ENCODE measurements at regions not wholly inside any gene's neighbourhood (a gene's known extent, or its start where the extent isn't known, plus 50 kb on each side); places are given as distances from the start of the nearest gene placed in this dataset.

GRCh38 chr5:61612431-61612830, 280.4 kb downstream of the ZSWIM6 start:
- Histone ChIP-seq H3K27ac (ENCODE audit: low read depth, low read length) (no peak overlapping the region), H3K36me3 (ENCODE audit: control insufficient read depth, insufficient read depth, low read length) (no peaks in the 10 kb centered on the region), H3K27me3 (ENCODE audit: control insufficient read depth, insufficient read depth, low read length) (no peaks in the 10 kb centered on the region), H3K4me3 (ENCODE audit: low read depth, low read length) (no peak overlapping the region), H3K9ac (ENCODE audit: low read depth, low read length) (no peak overlapping the region), H3K4me1 (ENCODE audit: control insufficient read depth, insufficient read depth, low read length) (peaks cover 9% of the 10 kb centered on the region), H3K9me3 (ENCODE audit: control insufficient read depth, insufficient read depth, low read length) (no peaks in the 10 kb centered on the region)

- Histone ChIP-seq H3K27me3 (ENCODE audit: control insufficient read depth, insufficient read depth, low read length) (no peaks in the 10 kb centered on the region), H3K36me3 (ENCODE audit: control insufficient read depth, insufficient read depth, low read length) (no peaks in the 10 kb centered on the region), H3K27ac (ENCODE audit: low read depth, low read length) (no peak overlapping the region), H3K4me3 (ENCODE audit: low read depth, low read length) (no peak overlapping the region), H3K4me1 (ENCODE audit: control insufficient read depth, insufficient read depth, low read length) (peaks cover 9% of the 10 kb centered on the region; the same call in 1 of the 2 replicates), H3K9me3 (ENCODE audit: control insufficient read depth, insufficient read depth, low read length) (no peaks in the 10 kb centered on the region), H3K9ac (ENCODE audit: low read depth, low read length) (no peak overlapping the region)
These were observed 281.6 kb downstream of the ZSWIM6 start for GRCh38 chr5:61613679-61614078.

- Histone ChIP-seq H3K27ac (ENCODE audit: low read depth, low read length) (no peak overlapping the region), H3K4me1 (ENCODE audit: control insufficient read depth, insufficient read depth, low read length) (peaks cover 9% of the 10 kb centered on the region; the same call in 1 of the 2 replicates), H3K36me3 (ENCODE audit: control insufficient read depth, insufficient read depth, low read length) (no peaks in the 10 kb centered on the region), H3K9ac (ENCODE audit: low read depth, low read length) (no peak overlapping the region), H3K9me3 (ENCODE audit: control insufficient read depth, insufficient read depth, low read length) (no peaks in the 10 kb centered on the region), H3K4me3 (ENCODE audit: low read depth, low read length) (no peak overlapping the region), H3K27me3 (ENCODE audit: control insufficient read depth, insufficient read depth, low read length) (no peaks in the 10 kb centered on the region)
These were observed 282.5 kb downstream of the ZSWIM6 start for GRCh38 chr5:61614606-61615005.

- H3K27me3 ChIP-seq (ENCODE audit: control insufficient read depth, insufficient read depth, low read length), result no peaks in the 10 kb centered on the region
- H3K9me3 ChIP-seq (ENCODE audit: control insufficient read depth, insufficient read depth, low read length), result no peaks in the 10 kb centered on the region
- H3K4me1 ChIP-seq (ENCODE audit: control insufficient read depth, insufficient read depth, low read length), result no peaks in the 10 kb centered on the region
- H3K9ac ChIP-seq (ENCODE audit: low read depth, low read length), result no peak overlapping the region
- H3K36me3 ChIP-seq (ENCODE audit: control insufficient read depth, insufficient read depth, low read length), result no peaks in the 10 kb centered on the region
- no peak overlapping the region for H3K4me3 ChIP-seq (ENCODE audit: low read depth, low read length)
- H3K27ac ChIP-seq (ENCODE audit: low read depth, low read length), result no peak overlapping the region
These were observed 285.0 kb downstream of the ZSWIM6 start for GRCh38 chr5:61617039-61617438.

- no peak overlapping the region for H3K27ac ChIP-seq (ENCODE audit: low read depth, low read length)
- no peaks in the 10 kb centered on the region for H3K36me3 ChIP-seq (ENCODE audit: control insufficient read depth, insufficient read depth, low read length)
These were observed 286.0 kb downstream of the ZSWIM6 start for GRCh38 chr5:61617995-61618525.

GRCh38 chr5:61618577-61618976, 286.5 kb downstream of the ZSWIM6 start:
- Histone ChIP-seq H3K4me3 (ENCODE audit: low read depth, low read length) (no peak overlapping the region), H3K27ac (ENCODE audit: low read depth, low read length) (no peak overlapping the region), H3K4me1 (ENCODE audit: control insufficient read depth, insufficient read depth, low read length) (0 out of 2 replicates have a peak, but pooled peaks cover 3% of the 10 kb centered on the region), H3K36me3 (ENCODE audit: control insufficient read depth, insufficient read depth, low read length) (no peaks in the 10 kb centered on the region), H3K9ac (ENCODE audit: low read depth, low read length) (no peak overlapping the region), H3K27me3 (ENCODE audit: control insufficient read depth, insufficient read depth, low read length) (no peaks in the 10 kb centered on the region), H3K9me3 (ENCODE audit: control insufficient read depth, insufficient read depth, low read length) (no peaks in the 10 kb centered on the region)

More at GRCh38 chr5:61617995-61618525, 286.0 kb downstream of the ZSWIM6 start:
- Histone ChIP-seq H3K9ac (ENCODE audit: low read depth, low read length) (no peak overlapping the region), H3K4me1 (ENCODE audit: control insufficient read depth, insufficient read depth, low read length) (no peaks in the 10 kb centered on the region), H3K4me3 (ENCODE audit: low read depth, low read length) (no peak overlapping the region), H3K9me3 (ENCODE audit: control insufficient read depth, insufficient read depth, low read length) (no peaks in the 10 kb centered on the region), H3K27me3 (ENCODE audit: control insufficient read depth, insufficient read depth, low read length) (no peaks in the 10 kb centered on the region)

- Histone ChIP-seq H3K9me3 (ENCODE audit: control insufficient read depth, insufficient read depth, low read length) (no peaks in the 10 kb centered on the region), H3K4me3 (ENCODE audit: low read depth, low read length) (no peak overlapping the region), H3K27me3 (ENCODE audit: control insufficient read depth, insufficient read depth, low read length) (no peaks in the 10 kb centered on the region), H3K9ac (ENCODE audit: low read depth, low read length) (no peak overlapping the region), H3K36me3 (ENCODE audit: control insufficient read depth, insufficient read depth, low read length) (no peaks in the 10 kb centered on the region), H3K27ac (ENCODE audit: low read depth, low read length) (no peak overlapping the region), H3K4me1 (ENCODE audit: control insufficient read depth, insufficient read depth, low read length) (0 out of 2 replicates have a peak, but pooled peaks cover 3% of the 10 kb centered on the region)
These were observed 287.2 kb downstream of the ZSWIM6 start for GRCh38 chr5:61619289-61619688.

GRCh38 chr5:61619777-61620518, 287.9 kb downstream of the ZSWIM6 start:
- Histone ChIP-seq H3K4me3 (ENCODE audit: low read depth, low read length) (no peak overlapping the region), H3K4me1 (ENCODE audit: control insufficient read depth, insufficient read depth, low read length) (peaks cover 8% of the 10 kb centered on the region), H3K36me3 (ENCODE audit: control insufficient read depth, insufficient read depth, low read length) (no peaks in the 10 kb centered on the region), H3K27me3 (ENCODE audit: control insufficient read depth, insufficient read depth, low read length) (no peaks in the 10 kb centered on the region), H3K27ac (ENCODE audit: low read depth, low read length) (no peak overlapping the region), H3K9me3 (ENCODE audit: control insufficient read depth, insufficient read depth, low read length) (no peaks in the 10 kb centered on the region), H3K9ac (ENCODE audit: low read depth, low read length) (no peak overlapping the region)

GRCh38 chr5:61620699-61621182, 288.7 kb downstream of the ZSWIM6 start:
- no peaks in the 10 kb centered on the region for H3K9me3 ChIP-seq (ENCODE audit: control insufficient read depth, insufficient read depth, low read length)
- H3K4me1 ChIP-seq (ENCODE audit: control insufficient read depth, insufficient read depth, low read length), result peaks cover 14% of the 10 kb centered on the region
- H3K36me3 ChIP-seq (ENCODE audit: control insufficient read depth, insufficient read depth, low read length), result no peaks in the 10 kb centered on the region
- no peak overlapping the region for H3K9ac ChIP-seq (ENCODE audit: low read depth, low read length)
- no peak overlapping the region for H3K4me3 ChIP-seq (ENCODE audit: low read depth, low read length)
- H3K27ac ChIP-seq (ENCODE audit: low read depth, low read length), result no peak overlapping the region
- H3K27me3 ChIP-seq (ENCODE audit: control insufficient read depth, insufficient read depth, low read length), result no peaks in the 10 kb centered on the region

GRCh38 chr5:61621202-61621650, 289.2 kb downstream of the ZSWIM6 start:
- peaks cover 14% of the 10 kb centered on the region for H3K4me1 ChIP-seq (ENCODE audit: control insufficient read depth, insufficient read depth, low read length)
- H3K9ac ChIP-seq (ENCODE audit: low read depth, low read length), result no peak overlapping the region
- no peak overlapping the region for H3K27ac ChIP-seq (ENCODE audit: low read depth, low read length)
- H3K4me3 ChIP-seq (ENCODE audit: low read depth, low read length), result no peak overlapping the region
- H3K9me3 ChIP-seq (ENCODE audit: control insufficient read depth, insufficient read depth, low read length), result no peaks in the 10 kb centered on the region
- H3K36me3 ChIP-seq (ENCODE audit: control insufficient read depth, insufficient read depth, low read length), result no peaks in the 10 kb centered on the region
- no peaks in the 10 kb centered on the region for H3K27me3 ChIP-seq (ENCODE audit: control insufficient read depth, insufficient read depth, low read length)

GRCh38 chr5:61622156-61622555, 290.1 kb downstream of the ZSWIM6 start:
- Histone ChIP-seq H3K27me3 (ENCODE audit: control insufficient read depth, insufficient read depth, low read length) (no peaks in the 10 kb centered on the region), H3K4me1 (ENCODE audit: control insufficient read depth, insufficient read depth, low read length) (peaks cover 14% of the 10 kb centered on the region), H3K36me3 (ENCODE audit: control insufficient read depth, insufficient read depth, low read length) (no peaks in the 10 kb centered on the region), H3K4me3 (ENCODE audit: low read depth, low read length) (no peak overlapping the region), H3K27ac (ENCODE audit: low read depth, low read length) (no peak overlapping the region), H3K9ac (ENCODE audit: low read depth, low read length) (no peak overlapping the region), H3K9me3 (ENCODE audit: control insufficient read depth, insufficient read depth, low read length) (no peaks in the 10 kb centered on the region)
